Natural killer cell (primary cell): ENCODE measurements at regions not wholly inside any gene's neighbourhood (a gene's known extent, or its start where the extent isn't known, plus 50 kb on each side); places are given as distances from the start of the nearest gene placed in this dataset.

Source experiments
- ATAC-seq, 3 donors: fragments of 150-1000 bp in 2 of 3; fragments of 200-7000 bp in 1 of 3; cut with Tn5 transposase; 1 replicate in 1 of 3; 2 replicates in 2 of 3; pipeline ENCODE4 v1.10.0; 2021; ENCODE audit warnings: mild to moderate bottlenecking in 2 of 3, moderate library complexity in 2 of 3
- DNase-seq, 2 donors: peaks; one replicate each; pipeline versions ENCODE4 v3.0.0 to v3.0.0-alpha.2; 2013 to 2021; ENCODE audit warnings: mixed read lengths in 1 of 2
- H3K27ac ChIP-seq: one replicate; pipeline ENCODE4 v1.5.1; 2013; ENCODE audit warnings: mild to moderate bottlenecking, low read length
- H3K27me3 ChIP-seq: one replicate; pipeline ENCODE4 v1.6.1; 2013; ENCODE audit warnings: low read length; ENCODE audit not compliant: control insufficient read depth, insufficient read depth
- H3K36me3 ChIP-seq: one replicate; pipeline ENCODE4 v1.6.1; 2013; ENCODE audit warnings: low read length; ENCODE audit not compliant: control insufficient read depth, insufficient read depth
- H3K4me1 ChIP-seq: one replicate; pipeline ENCODE4 v1.6.1; 2013; ENCODE audit warnings: low read length; ENCODE audit not compliant: control insufficient read depth, insufficient read depth
- H3K4me3 ChIP-seq: one replicate; pipeline ENCODE4 v1.5.1; 2013; ENCODE audit warnings: low read length
- H3K9me3 ChIP-seq: one replicate; pipeline ENCODE4 v1.6.1; 2013; ENCODE audit warnings: low read length; ENCODE audit not compliant: control insufficient read depth, insufficient read depth
- H3K27ac Mint-ChIP-seq, 2 donors: one replicate each; pipeline ENCODE4 v1.8.0; 2022; ENCODE audit warnings: mild to moderate bottlenecking in 2 of 2, mixed read lengths in 2 of 2, moderate library complexity in 1 of 2
- H3K27me3 Mint-ChIP-seq, 2 donors: one replicate each; pipeline ENCODE4 v1.8.0; 2022; ENCODE audit warnings: low read depth in 2 of 2, mixed read lengths in 2 of 2
- H3K36me3 Mint-ChIP-seq: one replicate; pipeline ENCODE4 v1.8.0; 2022; ENCODE audit warnings: mixed read lengths
- H3K4me1 Mint-ChIP-seq, 2 donors: one replicate each; pipeline ENCODE4 v1.8.0; 2022; ENCODE audit warnings: mixed read lengths in 2 of 2
- H3K4me3 Mint-ChIP-seq: one replicate; pipeline ENCODE4 v1.8.0; 2022; ENCODE audit warnings: mild to moderate bottlenecking, moderate library complexity, mixed read lengths
- H3K9me3 Mint-ChIP-seq, 2 donors: one replicate each; pipeline ENCODE4 v1.8.0; 2022; ENCODE audit warnings: mixed read lengths in 2 of 2
- CTCF ChIP-seq: fragments of 200-600 bp; IDR thresholded peaks from one replicate; pipeline ENCODE4 v1.8.0; 2022; ENCODE audit warnings: antibody characterized with exemption
- WGBS: methylation state at CpG from one replicate; pipeline ENCODE4 v1.1.7; 2013; ENCODE audit warnings: missing lambda C conversion rate; ENCODE audit not compliant: insufficient coverage; 5-methylcytosine and 5-hydroxymethylcytosine counted together
- intact Hi-C: fragments of 100-400 bp; cut with micrococcal nuclease; formaldehyde crosslinking; loops from one replicate; pipeline ENCODE4 v1.14.2; 2022

- no peak for DNase-seq
- H3K27ac Mint-ChIP-seq: no peak overlapping the region
- no peak for TF ChIP-seq CTCF
- WGBS: 83% methylated on average over 1 of the region's 3 CpGs
- no peak for ATAC-seq
- Histone ChIP-seq H3K36me3 (no peaks in the 10 kb centered on the region), H3K4me1 (no peaks in the 10 kb centered on the region), H3K27me3 (no peaks in the 10 kb centered on the region), H3K9me3 (no peaks in the 10 kb centered on the region), H3K27ac (no peak overlapping the region), H3K4me3 (no peak overlapping the region)
- H3K4me1 Mint-ChIP-seq: no peaks in the 10 kb centered on the region
- H3K27me3 Mint-ChIP-seq: no peaks in the 10 kb centered on the region
- no peak overlapping the region for H3K4me3 Mint-ChIP-seq
- intact Hi-C loops: no loop called here
- H3K36me3 Mint-ChIP-seq: no peaks in the 10 kb centered on the region
- no peaks in the 10 kb centered on the region for H3K9me3 Mint-ChIP-seq
These were observed 218.9 kb upstream of the PPP1R2C start for GRCh38 chrX:42996861-42997260.

GRCh38 chrX:43000121-43000520, 222.2 kb upstream of the PPP1R2C start:
- no peak overlapping the region for H3K27ac Mint-ChIP-seq
- intact Hi-C loops: no loop called here
- 100% methylated on average over 1 of the region's 2 CpGs for WGBS

GRCh38 chrX:43002526-43003203, 224.7 kb upstream of the PPP1R2C start:
- H3K36me3 ChIP-seq: no peaks in the 10 kb centered on the region
- WGBS: 78% methylated on average over 2 of the region's 4 CpGs
- TF ChIP-seq CTCF: no peak
- H3K4me3 ChIP-seq: no peak overlapping the region
- H3K36me3 Mint-ChIP-seq: no peaks in the 10 kb centered on the region
- no peaks in the 10 kb centered on the region for H3K4me1 ChIP-seq
- H3K27me3 Mint-ChIP-seq: no peaks in the 10 kb centered on the region
- H3K4me3 Mint-ChIP-seq: no peak overlapping the region
- no peaks in the 10 kb centered on the region for H3K27me3 ChIP-seq
- DNase-seq: no peak
- H3K27ac Mint-ChIP-seq: no peak overlapping the region
- ATAC-seq: no peak
- intact Hi-C loops: no loop called here
- H3K9me3 Mint-ChIP-seq: no peaks in the 10 kb centered on the region
- H3K4me1 Mint-ChIP-seq: no peaks in the 10 kb centered on the region
- no peaks in the 10 kb centered on the region for H3K9me3 ChIP-seq
- no peak overlapping the region for H3K27ac ChIP-seq

More at GRCh38 chrX:43000121-43000520, 222.2 kb upstream of the PPP1R2C start:
- Mint-ChIP-seq H3K36me3 (no peaks in the 10 kb centered on the region), H3K4me1 (no peaks in the 10 kb centered on the region), H3K4me3 (no peak overlapping the region), H3K9me3 (no peaks in the 10 kb centered on the region), H3K27me3 (no peaks in the 10 kb centered on the region)
- H3K9me3 ChIP-seq: no peaks in the 10 kb centered on the region
- no peaks in the 10 kb centered on the region for H3K27me3 ChIP-seq
- ATAC-seq (no peak), DNase-seq (no peak)
- no peaks in the 10 kb centered on the region for H3K4me1 ChIP-seq
- H3K27ac ChIP-seq: no peak overlapping the region
- no peaks in the 10 kb centered on the region for H3K36me3 ChIP-seq
- no peak for TF ChIP-seq CTCF
- H3K4me3 ChIP-seq: no peak overlapping the region

GRCh38 chrX:43003204-43003565, 225.2 kb upstream of the PPP1R2C start:
- H3K27ac Mint-ChIP-seq: no peak overlapping the region
- Histone ChIP-seq H3K36me3 (no peaks in the 10 kb centered on the region), H3K4me3 (no peak overlapping the region), H3K4me1 (no peaks in the 10 kb centered on the region), H3K9me3 (no peaks in the 10 kb centered on the region), H3K27me3 (no peaks in the 10 kb centered on the region), H3K27ac (no peak overlapping the region)
- H3K4me3 Mint-ChIP-seq: no peak overlapping the region
- no peaks in the 10 kb centered on the region for H3K36me3 Mint-ChIP-seq
- no peaks in the 10 kb centered on the region for H3K4me1 Mint-ChIP-seq
- H3K27me3 Mint-ChIP-seq: no peaks in the 10 kb centered on the region
- no peak for DNase-seq
- ATAC-seq: no peak
- WGBS: 100% methylated on average over 2 of the region's 3 CpGs
- H3K9me3 Mint-ChIP-seq: no peaks in the 10 kb centered on the region
- intact Hi-C loops: no loop called here
- no peak for TF ChIP-seq CTCF
